ENCODE measurements at regions not wholly inside any gene's neighbourhood (a gene's known extent, or its start where the extent isn't known, plus 50 kb on each side); places are given as distances from the start of the nearest gene placed in this dataset.

- peak; percentile 1 for DNase-seq
Measured at GRCh38 chr22:48752451-48753380, 1075.0 kb downstream of the BRD1 start.

DNA sequence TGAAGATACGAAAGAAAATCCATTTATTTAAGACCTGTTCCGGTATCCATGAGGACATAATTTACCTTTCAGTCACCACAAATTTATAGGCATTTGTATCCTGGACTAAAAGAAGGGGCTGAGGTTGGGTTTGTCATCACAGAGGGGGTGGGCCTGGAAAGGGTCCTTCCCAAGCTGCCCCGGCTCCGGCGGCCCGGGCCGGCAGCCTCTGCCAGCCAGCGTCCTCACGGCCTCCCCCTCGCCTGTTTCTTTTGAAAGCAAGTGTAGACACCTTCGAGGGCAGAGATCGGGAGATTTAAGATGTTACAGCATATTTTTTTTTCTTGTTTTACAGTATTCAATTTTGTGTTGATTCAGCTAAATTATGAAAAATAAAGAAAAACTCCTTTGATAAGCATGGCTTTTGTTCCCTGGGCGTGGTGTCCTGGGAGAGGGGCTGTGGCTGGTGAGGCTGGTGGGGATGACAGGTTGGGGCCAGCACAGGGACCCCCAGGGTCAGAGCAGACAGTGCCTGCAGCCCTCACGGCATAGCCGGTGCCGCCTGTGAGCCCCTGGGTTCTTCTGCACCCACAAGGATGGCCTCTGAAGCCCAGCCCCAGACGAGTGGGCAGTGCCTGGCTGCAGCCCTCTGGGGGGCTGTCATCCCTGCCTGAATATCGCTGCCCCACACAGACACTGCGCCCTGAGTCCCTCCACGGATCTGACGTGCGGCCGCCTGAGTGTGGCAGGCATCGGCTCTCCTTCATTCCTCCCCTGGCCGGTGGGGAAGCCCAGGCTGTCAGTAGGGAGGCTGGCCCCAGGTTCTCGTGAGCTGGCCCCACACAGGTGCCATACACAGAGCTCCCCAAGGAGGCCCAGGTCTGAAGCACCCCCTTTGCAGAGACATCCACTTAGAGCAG, 1075.9 kb downstream of the BRD1 start:
- peak; percentile 1 for DNase-seq

- DNase-seq, result peak; percentile 2
Measured at GRCh38 chr22:48750826-48751440, 1076.7 kb downstream of the BRD1 start.

- DNase-seq, result peak; percentile 1
Measured at GRCh38 chr22:48750282-48750681, 1077.4 kb downstream of the BRD1 start.

DNA sequence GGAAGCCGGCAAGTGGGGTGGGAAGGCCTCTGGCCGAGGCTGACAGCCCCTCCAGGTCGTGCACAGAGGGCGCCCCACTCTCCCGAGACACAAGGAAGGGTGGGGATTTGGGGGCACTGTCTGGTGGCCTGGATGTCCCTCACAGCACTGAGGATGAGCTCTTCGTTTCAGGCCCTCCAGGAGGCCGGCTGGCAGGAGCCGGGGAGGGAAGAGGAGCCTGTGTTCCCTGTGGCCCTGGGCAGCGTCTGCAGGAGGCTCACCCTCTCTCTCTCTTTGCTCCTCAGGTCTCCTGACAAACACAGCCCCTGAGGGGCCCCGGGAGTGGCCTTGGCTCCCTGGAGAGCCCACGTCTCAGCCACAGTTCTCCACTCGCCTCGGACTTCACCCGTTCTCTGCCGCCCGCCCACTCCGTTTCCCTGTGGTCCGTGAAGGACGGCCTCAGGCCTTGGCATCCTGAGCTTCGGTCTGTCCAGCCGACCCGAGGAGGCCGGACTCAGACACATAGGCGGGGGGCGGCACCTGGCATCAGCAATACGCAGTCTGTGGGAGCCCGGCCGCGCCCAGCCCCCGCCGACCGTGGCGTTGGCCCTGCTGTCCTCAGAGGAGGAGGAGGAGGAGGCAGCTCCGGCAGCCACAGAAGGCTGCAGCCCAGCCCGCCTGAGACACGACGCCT, 1078.0 kb downstream of the BRD1 start:
- DNase-seq, result peak; percentile 1

- DNase-seq, result peak; percentile 2
Measured at GRCh38 chr22:48748860-48749554, 1078.7 kb downstream of the BRD1 start.

DNA sequence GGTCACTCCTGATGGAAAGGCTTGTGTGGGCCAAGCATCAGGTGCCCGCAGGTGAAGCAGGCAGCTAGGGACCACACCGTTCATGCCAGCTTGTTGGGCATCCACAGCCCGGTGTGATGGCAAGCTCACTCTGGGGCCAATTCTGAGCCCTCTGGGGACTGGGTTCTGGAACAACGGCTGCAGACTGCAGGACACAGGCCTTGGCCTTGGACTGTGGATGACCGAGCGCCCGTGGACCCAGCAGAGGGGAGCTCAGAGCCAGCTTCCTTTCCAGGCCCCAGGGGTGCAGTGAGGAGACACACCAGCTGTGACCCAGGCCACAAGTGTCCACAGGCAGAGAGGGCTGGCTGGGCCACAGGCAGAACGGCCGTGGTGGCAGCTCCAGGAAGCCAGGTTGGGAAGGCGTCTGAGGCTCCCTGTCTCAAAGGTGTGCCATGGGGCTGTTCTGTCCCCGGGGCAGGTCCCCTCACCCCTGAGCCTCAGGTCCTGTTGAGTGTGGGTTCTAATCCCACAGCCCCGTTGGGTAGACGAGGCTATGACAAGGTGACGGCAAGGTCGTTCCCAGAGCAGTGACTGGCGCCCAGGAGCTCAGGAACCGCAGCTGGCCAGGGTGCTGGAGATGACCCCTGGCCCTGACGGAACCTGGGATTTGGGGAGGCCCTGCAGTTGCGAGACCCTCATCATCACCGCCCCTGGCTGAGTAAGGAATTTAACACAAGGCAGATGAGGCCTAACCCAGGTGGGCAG, 1079.4 kb downstream of the BRD1 start:
- DNase-seq, result peak; percentile 1

DNA sequence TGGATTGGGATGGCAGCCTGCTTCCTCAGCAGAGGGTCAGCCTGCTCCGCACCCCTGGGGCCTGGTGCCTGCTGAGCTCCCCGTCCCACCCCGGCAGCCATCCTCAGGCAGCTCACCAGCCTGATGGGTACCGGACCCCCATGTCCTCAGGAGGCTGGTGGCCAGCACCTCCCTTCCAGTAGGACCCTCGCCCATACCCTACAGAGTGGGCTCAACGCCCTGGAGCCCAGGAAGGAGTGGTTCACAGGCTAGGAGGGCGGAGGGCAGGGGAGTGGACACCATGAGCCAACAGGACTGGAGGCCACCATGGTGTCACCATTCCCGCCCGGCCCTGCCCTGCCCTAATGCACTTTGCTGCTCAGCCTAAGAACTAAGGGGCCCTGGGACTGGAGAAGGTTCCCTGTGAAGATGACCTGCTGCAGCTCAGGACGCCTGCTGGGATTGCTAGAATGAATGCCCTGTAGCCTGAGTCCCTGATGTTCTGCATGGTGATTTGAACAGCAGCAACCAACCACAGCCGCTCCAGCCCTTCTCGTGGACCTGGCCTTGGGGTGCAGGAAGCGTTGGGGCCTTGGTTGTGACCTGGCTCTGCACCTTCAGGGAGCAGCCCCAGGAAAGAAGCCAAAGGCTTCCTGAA, 1080.8 kb downstream of the BRD1 start:
- DNase-seq, result peak; percentile 2

- peak; percentile 1 for DNase-seq
Measured at GRCh38 chr22:48745842-48746788, 1081.6 kb downstream of the BRD1 start.

DNA sequence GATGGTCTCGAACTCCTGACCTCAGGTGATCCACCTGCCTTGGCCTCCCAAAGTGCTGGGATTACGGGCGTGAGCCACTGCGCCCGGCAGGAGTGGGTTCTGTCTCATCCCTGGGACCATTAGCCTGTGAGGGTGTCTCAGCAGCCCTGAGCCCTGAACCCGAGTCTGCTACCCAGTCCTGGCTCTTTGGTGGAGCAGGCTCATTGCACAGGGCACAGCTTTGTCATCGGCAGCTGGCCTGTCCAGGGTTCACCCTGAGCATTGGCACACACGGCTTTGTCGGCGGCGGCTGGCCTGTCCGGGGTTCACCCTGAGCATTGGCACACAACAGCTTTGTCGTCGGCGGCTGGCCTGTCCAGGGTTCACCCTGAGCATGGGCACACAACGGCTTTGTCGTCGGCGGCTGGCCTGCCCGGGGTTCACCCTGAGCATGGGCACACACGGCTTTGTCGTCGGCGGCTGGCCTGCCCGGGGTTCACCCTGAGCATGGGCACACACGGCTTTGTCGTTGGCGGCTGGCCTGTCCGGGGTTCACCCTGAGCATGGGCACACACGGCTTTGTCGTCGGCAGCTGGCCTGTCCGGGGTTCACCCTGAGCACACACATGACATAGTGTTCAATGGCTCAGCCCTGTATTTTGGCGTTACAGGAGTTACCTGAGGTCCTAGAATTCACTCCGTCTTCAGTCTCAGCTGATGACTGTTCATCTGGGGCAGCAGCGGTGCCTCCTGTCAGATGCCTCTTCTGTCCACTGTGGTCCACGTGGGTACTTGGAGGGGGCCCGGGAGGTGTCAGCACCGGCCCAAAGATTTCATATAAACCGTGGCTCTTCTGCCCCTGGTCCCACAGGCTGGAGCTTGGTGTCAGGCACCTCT, 1082.5 kb downstream of the BRD1 start:
- peak; percentile 1 for DNase-seq

DNA sequence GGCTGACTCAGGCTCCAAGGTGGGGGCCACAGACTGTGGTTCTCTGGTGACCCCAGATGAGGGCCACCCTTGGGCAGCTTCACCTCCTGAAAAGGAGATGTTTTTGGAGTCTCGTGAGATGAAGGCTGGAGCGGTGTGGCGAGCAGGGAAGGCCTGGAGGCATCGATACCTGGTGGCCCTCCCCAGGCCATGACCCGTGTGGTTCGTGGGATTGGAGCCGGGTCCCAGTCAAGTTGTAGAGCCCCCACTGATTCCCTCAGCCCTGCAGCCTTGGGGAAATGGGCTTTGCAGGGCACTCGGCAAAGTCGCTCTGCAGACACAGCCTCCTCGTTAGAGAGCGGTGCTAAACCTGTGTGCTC, 1083.4 kb downstream of the BRD1 start:
- DNase-seq, result peak; percentile 0

DNA sequence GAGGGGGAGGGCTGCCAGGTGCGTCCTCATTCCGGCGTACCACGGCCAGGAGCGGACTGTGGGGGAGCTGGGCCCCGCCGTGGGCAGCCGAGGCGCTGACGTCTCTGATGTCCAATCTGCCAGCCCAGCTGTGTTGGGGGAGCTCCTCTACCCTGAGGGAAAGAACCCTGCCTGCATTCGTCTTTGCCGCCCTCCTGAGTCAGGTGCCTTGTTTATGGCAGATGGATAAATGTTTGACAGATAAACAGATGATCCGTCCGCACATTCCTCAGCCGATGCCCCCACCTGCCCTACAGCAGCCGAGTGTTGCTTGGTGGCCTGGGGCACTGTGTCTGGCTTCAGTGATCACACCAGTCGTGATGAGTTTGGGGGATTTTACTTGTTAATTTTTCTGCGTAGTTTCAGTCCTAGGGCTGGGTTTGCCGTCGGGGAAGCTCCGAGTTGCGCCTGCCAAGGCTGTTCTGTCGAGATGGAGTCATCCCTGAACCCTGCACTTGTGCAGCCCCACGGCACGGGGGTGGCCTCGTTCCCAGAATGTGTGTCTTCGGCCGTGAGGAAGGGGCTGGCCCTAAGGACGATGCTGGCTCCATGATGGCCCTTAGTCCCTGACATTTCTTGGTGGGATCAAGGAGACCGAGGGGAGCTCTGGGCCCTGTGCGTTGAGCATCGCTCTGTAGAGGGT, 1083.9 kb downstream of the BRD1 start:
- peak; percentile 0 for DNase-seq

DNA sequence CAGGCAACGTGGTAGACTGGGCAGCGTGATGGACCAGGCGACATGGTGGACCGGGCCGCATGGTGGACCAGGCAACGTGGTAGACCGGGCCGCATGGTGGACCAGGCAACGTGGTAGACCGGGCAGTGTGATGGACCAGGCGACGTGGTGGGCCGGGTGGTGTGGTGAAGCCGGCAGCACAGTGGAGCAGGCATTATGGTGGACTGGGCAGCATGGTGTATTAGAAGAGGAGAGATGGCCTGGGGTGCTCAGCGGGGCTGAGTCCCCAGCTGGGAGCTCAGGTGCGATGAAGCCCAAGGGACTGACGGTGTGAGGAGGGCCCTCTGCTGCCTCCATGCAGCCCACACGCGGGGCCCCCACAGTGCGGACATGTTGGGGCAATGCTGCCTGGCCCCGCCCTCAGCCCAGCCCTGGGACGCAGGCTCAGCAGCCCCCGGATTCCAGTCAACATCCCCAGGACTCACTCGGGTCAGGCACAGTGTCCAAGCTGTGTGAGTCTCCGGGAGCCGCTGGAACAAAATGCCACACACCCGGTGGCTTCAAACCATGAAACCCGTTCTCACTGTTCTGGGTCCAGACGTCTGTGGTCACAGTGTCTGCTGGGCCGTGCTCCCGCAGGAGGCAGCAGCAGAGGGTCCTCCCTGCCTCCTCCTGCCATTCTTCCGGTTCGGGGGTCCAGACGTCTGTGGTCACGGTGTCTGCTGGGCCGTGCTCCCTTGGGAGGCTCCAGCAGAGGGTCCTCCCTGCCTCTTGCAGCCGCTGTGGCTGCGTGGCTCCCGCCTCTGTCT, 1084.9 kb downstream of the BRD1 start:
- DNase-seq, result no peak

DNA sequence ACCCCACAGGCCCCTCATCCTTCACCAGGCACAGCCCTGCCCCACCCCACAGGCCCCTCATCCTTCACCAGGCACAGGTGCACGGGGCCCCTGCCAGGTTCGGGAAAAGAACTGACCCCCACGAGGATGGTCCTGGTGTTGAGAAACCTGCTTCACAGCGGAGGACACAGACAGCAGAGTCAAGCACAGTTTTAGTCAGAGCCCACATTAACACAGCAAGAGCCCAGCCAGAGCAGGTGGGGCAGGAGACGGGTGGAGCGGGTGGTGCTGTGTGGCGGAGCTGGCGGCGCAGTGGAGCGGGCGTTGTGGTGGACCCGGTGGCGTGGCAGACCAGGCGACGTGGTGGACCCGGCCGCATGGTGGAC, 1085.5 kb downstream of the BRD1 start:
- no peak for DNase-seq

- DNase-seq, result no peak
Measured at GRCh38 chr22:48741540-48741939, 1086.1 kb downstream of the BRD1 start.

DNA sequence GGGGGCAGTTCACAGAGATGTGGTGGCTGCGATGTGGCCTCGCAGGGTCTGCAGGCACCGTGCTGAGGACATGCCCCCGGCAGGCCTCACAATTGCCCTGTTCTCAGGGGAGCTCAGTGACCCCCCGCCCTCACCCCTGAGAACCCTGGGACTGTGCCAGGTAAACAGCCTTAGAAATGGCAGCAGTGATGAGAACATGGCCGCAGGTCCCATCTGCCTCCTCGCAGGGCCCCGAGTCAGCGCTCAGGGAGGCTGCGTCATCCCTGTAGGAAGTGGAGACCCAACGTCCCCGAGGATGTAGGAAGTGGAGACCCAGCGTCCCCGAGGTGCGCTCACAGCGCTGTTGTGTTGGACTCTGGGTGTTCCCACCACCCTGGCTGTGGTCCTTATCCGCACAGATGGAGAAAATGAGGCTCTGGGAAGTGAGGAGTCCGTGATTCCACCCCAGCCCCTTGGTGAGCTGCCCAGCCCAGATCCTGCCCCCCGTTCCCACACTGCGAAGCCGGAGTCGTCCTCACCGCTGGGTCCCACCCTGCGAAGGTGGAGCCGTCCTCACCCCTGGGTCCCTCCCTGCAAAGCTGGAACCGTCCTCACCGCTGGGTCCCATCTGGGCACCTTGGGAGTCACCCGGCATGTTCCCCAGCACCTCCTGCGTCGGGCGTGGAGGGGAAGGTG, 1086.8 kb downstream of the BRD1 start:
- no peak for DNase-seq

Measured in stimulated activated CD4-positive, alpha-beta T cell treated with anti-CD3 and anti-CD28 coated beads, Interleukin-4, amount 100 ng/mL, for 24 hours (primary cell).